Stimulated activated CD8-positive, alpha-beta memory T cell treated with anti-CD3 and anti-CD28 coated beads, Interleukin-15, amount 100 ng/mL, for 4 hours (primary cell): ENCODE measurements at regions not wholly inside any gene's neighbourhood (a gene's known extent, or its start where the extent isn't known, plus 50 kb on each side); places are given as distances from the start of the nearest gene placed in this dataset.
"Not testable (repeated sequence)": the region's sequence is repeated elsewhere in the genome, so short reads cannot be mapped to it uniquely, and the experiment has no call there.

ENCODE experiments used
- DNase-seq, 2 donors: peaks; one replicate each; pipeline ENCODE4 v3.0.0-alpha.2; 2020; ENCODE audit warnings: low read depth in 2 of 2

- DNase-seq, result no peak
Observed at GRCh38 chr1:194076646-194077045, 890.2 kb upstream of the B3GALT2 start.

GRCh38 chr1:194073833-194074232, 887.4 kb upstream of the B3GALT2 start:
- DNase-seq, result no peak

GRCh38 chr1:194071205-194071604, 884.8 kb upstream of the B3GALT2 start:
- DNase-seq, result no peak

GRCh38 chr1:194069831-194070218, 883.4 kb upstream of the B3GALT2 start:
- no peak for DNase-seq

- no peak for DNase-seq
Observed at GRCh38 chr1:194069168-194069830, 882.9 kb upstream of the B3GALT2 start.

- no peak for DNase-seq
Observed at GRCh38 chr1:194068446-194069167, 882.2 kb upstream of the B3GALT2 start.

GRCh38 chr1:194067772-194068171, 881.4 kb upstream of the B3GALT2 start:
- DNase-seq, result no peak

GRCh38 chr1:194062962-194063361, 876.5 kb upstream of the B3GALT2 start:
- no peak for DNase-seq

GRCh38 chr1:194062526-194062925, 876.1 kb upstream of the B3GALT2 start:
- DNase-seq, result no peak

- no peak for DNase-seq
Observed at GRCh38 chr1:194060481-194060880, 874.1 kb upstream of the B3GALT2 start.

- not testable (repeated sequence) for DNase-seq
Observed at GRCh38 chr1:194058268-194058667, 871.9 kb upstream of the B3GALT2 start.

- no peak for DNase-seq
Observed at GRCh38 chr1:194056169-194056568, 869.8 kb upstream of the B3GALT2 start.

- DNase-seq, result no peak
Observed at GRCh38 chr1:194055536-194055935, 869.1 kb upstream of the B3GALT2 start.

- no peak for DNase-seq
Observed at GRCh38 chr1:194052514-194053338, 866.3 kb upstream of the B3GALT2 start.

GRCh38 chr1:194047921-194048320, 861.5 kb upstream of the B3GALT2 start:
- no peak for DNase-seq

GRCh38 chr1:194047206-194047605, 860.8 kb upstream of the B3GALT2 start:
- no peak for DNase-seq

- no peak for DNase-seq
Observed at GRCh38 chr1:194045416-194045815, 859.0 kb upstream of the B3GALT2 start.

- no peak for DNase-seq
Observed at GRCh38 chr1:194044892-194045291, 858.5 kb upstream of the B3GALT2 start.

GRCh38 chr1:194043984-194044755, 857.8 kb upstream of the B3GALT2 start:
- no peak for DNase-seq

GRCh38 chr1:194042736-194043135, 856.3 kb upstream of the B3GALT2 start:
- no peak for DNase-seq

GRCh38 chr1:194040496-194040895, 854.1 kb upstream of the B3GALT2 start:
- no peak for DNase-seq

- no peak for DNase-seq
Observed at GRCh38 chr1:194039578-194039977, 853.2 kb upstream of the B3GALT2 start.
